Stromal cell of bone marrow (primary cell): ENCODE measurements at regions not wholly inside any gene's neighbourhood (a gene's known extent, or its start where the extent isn't known, plus 50 kb on each side); places are given as distances from the start of the nearest gene placed in this dataset.

ENCODE experiments used
- DNase-seq: peaks from one replicate; pipeline ENCODE4 v3.0.0-alpha.2; 2012; ENCODE audit warnings: low read depth

GRCh38 chrX:150298841-150299551 is 64.1 kb upstream of the MAMLD1 start:
- DNase-seq, result no peak

- DNase-seq, result no peak
These were observed 63.5 kb upstream of the MAMLD1 start for GRCh38 chrX:150299579-150299978.

- DNase-seq, result no peak
These were observed 59.6 kb upstream of the MAMLD1 start for GRCh38 chrX:150303386-150304097.

DNA sequence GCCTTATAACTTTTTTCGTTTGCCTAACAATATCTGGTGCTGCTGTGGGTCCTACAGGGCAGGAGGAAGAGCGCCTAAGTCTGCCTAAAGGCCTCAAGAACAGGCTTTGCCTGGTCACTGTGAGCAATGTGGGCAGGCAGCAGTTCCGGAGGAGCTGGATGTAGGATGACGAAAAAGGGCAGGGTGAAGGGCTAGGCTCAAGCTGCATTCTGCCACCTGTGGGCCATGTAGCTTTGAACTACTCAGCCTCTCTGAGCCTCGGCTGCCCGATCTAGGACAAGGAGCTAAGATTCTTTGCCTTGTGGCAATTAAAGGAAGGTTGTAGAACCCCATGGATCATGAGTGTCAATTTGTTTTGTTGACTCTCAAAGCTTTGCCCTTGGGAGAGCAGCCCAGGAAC is 57.1 kb upstream of the MAMLD1 start:
- no peak for DNase-seq

DNA sequence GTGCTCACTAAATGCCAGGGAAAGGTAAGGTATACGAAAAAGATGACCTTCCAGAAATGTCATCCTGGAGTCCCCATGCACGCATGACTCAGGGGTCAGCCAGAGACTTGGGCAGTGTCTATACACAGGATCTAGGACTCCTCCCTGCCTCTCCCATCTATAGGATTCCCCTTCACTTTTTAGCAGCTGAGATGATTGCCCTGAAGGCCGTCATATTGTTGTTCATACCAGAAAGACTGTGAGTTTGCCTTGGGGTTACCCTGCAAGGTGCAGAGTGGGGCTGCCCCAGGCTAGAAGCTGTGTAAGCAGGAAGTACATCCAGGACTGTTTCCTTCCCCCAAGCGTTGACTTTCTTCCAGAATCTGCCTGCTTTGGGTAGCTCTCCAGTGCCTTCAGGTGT is 55.1 kb upstream of the MAMLD1 start:
- no peak for DNase-seq

GRCh38 chrX:150308532-150309157 is 54.5 kb upstream of the MAMLD1 start:
- DNase-seq, result no peak

- no peak for DNase-seq
These were observed 52.7 kb upstream of the MAMLD1 start for GRCh38 chrX:150310417-150310816.

- DNase-seq, result no peak
These were observed 52.2 kb upstream of the MAMLD1 start for GRCh38 chrX:150310881-150311280.

DNA sequence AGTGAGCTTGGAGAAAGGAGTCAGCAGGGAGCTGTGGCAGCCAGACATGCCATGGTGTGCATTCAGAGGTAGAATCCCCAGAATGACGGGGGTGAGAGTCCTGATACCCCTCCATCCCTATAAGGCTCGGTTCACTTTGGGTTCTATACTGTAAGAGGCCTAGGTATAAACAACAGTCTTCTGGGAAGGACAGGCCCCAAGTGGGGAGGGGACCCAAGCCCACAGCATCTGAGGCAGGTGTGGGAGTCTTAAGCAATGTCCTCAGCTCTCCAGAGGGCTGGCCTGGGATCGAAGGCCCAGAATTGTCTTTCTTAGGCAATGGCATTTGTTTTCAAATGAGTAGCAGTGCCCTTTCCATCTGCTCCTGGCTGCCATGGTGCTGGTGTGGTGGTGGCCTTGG is 50.2 kb upstream of the MAMLD1 start:
- DNase-seq, result no peak
